ENCODE measurements at regions not wholly inside any gene's neighbourhood (a gene's known extent, or its start where the extent isn't known, plus 50 kb on each side); places are given as distances from the start of the nearest gene placed in this dataset.

DNA sequence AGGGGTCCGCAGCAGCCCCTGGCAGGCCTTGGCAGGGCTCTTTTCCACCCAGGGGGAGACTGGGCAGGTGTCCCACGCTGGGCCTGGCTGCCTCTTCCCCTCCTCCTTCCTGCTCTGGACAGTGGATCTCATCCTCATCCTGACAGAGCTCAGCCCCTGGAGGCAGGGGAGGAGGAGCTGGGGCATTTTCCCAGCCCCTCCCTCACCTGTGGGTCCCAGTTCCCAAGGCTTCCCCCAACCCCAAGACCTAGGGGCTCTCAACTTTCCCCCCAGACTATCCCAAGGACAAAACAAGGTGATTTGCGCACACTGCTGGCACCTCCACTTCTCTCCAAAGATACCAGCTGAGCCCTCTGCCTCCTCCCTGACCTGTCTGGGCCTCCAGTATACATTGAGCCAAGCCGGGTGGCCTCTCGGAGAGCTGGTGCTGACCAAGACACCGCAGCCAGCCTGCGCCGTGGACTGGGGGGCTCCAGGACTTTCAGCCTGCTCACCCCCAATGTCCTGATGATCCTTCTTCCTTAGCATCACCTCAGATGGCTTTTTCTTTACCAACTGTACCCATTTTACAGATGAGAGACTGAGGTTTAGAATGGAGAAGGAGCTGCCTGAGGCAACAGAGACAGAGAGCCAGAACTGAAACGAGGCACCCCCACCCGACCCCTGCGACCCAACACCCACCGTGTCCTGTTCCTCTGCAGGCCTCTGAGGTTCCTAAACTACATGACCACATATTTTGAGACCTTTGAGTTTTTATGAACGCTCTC is 126.6 kb downstream of the BARX1 start:
- H3K4me3 ChIP-seq: no peak overlapping the region
- peaks cover 0 to 20% of the 10 kb centered on the region in 2 experiments; a peak in 2 of 5 replicates for H3K4me1 ChIP-seq (replicated peaks in 1 of 2; ENCODE audit: control insufficient read depth in 2 of 2, insufficient read depth in 2 of 2, low read length in 2 of 2)
- DNase-seq (ENCODE audit: extremely low read depth in 1 of 4, low spot score in 3 of 4) (no peak), FAIRE-seq (no peak), ATAC-seq (no peak)
- no peaks in the 10 kb centered on the region for H3K36me3 ChIP-seq (ENCODE audit: control insufficient read depth, insufficient read depth, low read length)
- 15% methylated on average over 11 of the region's 13 CpGs for WGBS (ENCODE audit: insufficient coverage, low coverage, missing lambda C conversion rate)
- H3K79me2 ChIP-seq (ENCODE audit: control insufficient read depth, insufficient read depth, low read length): no peaks in the 10 kb centered on the region
- peaks cover 0 to 12% of the 10 kb centered on the region in 2 experiments; a peak in 3 of 5 replicates for H3K27me3 ChIP-seq (ENCODE audit: control insufficient read depth in 2 of 2, insufficient read depth in 2 of 2, low read length in 2 of 2)
- no peak overlapping the region for H3K4me2 ChIP-seq (ENCODE audit: insufficient read depth, low read length)
- no TSS peak for BruUV-seq (replicated peaks)
- H3K27ac ChIP-seq (ENCODE audit: extremely low read depth, low read depth, low read length): no peak overlapping the region
- H2AFZ ChIP-seq (ENCODE audit: low read depth, low read length): no peak overlapping the region
- H3K9ac ChIP-seq (ENCODE audit: insufficient read depth in 1 of 2, low read depth in 2 of 2, low read length in 2 of 2): no peak overlapping the region
- H4K20me1 ChIP-seq (replicated peaks; ENCODE audit: control insufficient read depth, insufficient read depth, low read length): no peaks in the 10 kb centered on the region
- intact Hi-C loops (cut with micrococcal nuclease): loop anchor here (5.0 to 10.0 kb wide), 2 partner anchors 134 to 144 kb away; no protein-coding TSS in a partner anchor
- in situ Hi-C loops (cut with MboI): no loop called here
- TF ChIP-seq RBM25 (IDR thresholded peaks at IDR 0.05; ENCODE audit: low read depth, low read length, severe bottlenecking): peak; percentile 56
- TF ChIP-seq ZNF592 (IDR thresholded peaks at IDR 0.05): no peak
- peak; percentile 12 to 53; a peak in 2 of 4 replicates for TF ChIP-seq KDM1A (IDR thresholded peaks at IDR 0.05)
- CTCF ChIA-PET (ENCODE audit: low intra/inter-chr PET ratio): no interaction called here
- POLR2A ChIA-PET: no interaction called here
- no peaks in the 10 kb centered on the region for H3K9me1 ChIP-seq (ENCODE audit: control insufficient read depth, insufficient read depth, low read length)
- 0 out of 2 replicates have a peak, but pooled peaks cover 1% of the 10 kb centered on the region for H3K9me3 ChIP-seq (replicated peaks; ENCODE audit: control insufficient read depth, insufficient read depth, low read depth, low read length)
